ENCODE measurements at regions not wholly inside any gene's neighbourhood (a gene's known extent, or its start where the extent isn't known, plus 50 kb on each side); places are given as distances from the start of the nearest gene placed in this dataset.
A peak's percentile ranks its signal among the peaks of the same experiment; 100 is the strongest.
"Not testable (repeated sequence)": the region's sequence is repeated elsewhere in the genome, so short reads cannot be mapped to it uniquely, and the experiment has no call there.

DNA sequence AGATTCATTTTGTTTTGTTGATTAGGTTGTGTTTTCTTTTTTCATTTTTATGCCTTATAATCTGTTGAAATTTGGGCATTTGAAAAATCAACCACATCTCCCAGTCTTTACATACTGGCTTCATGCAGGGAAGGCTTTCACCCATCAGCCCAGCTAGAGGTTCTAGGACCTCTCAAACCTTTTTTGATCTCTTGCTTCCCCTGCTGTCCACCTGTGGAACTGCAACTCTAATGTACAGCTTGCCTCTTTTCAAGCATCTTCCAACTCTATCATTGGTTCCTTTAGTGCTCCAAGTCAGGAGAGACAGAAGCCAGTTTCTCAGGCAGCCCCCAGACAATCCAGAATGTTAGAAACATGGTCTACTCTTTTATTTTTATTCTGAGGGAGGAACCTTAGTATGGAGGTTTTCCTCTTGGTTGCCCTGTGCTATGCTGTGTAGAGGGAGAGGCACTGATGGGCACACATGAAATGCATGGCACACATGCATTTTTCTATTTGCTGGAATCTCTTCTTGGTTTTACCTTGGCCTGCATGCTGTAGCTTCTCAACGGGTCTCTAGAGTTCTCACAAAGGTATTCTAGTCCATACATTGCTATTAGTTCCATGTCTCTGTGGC is 107.2 kb upstream of the L3MBTL4 start:
- DNase-seq (ENCODE audit: insufficient read length, low spot score) (peak; percentile 10), FAIRE-seq (peak; percentile 78)

DNA sequence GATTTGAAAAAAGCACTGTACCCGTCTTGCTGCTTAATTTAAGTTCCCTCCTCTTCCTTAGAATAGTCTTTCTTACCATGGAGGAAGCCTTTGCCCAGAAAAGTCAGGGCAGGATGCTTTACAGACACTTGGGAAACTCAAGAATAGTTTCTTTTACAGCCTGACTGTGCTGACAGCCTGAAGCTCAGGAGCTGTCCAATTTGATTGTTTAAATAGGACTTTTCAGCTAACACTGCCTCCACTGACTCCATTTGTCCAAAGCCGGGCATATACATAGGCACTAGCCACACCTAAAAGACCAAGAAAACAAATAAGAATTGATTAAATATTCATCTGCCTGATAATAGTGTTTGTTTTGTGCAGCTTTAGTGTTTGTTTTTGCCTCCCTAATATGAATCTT is 110.9 kb upstream of the L3MBTL4 start:
- FAIRE-seq (no peak), DNase-seq (ENCODE audit: insufficient read length, low spot score) (no peak)

GRCh38 chr18:6537475-6537874 is 122.8 kb upstream of the L3MBTL4 start:
- no peak for FAIRE-seq
- DNase-seq (ENCODE audit: insufficient read length, low spot score): no peak

DNA sequence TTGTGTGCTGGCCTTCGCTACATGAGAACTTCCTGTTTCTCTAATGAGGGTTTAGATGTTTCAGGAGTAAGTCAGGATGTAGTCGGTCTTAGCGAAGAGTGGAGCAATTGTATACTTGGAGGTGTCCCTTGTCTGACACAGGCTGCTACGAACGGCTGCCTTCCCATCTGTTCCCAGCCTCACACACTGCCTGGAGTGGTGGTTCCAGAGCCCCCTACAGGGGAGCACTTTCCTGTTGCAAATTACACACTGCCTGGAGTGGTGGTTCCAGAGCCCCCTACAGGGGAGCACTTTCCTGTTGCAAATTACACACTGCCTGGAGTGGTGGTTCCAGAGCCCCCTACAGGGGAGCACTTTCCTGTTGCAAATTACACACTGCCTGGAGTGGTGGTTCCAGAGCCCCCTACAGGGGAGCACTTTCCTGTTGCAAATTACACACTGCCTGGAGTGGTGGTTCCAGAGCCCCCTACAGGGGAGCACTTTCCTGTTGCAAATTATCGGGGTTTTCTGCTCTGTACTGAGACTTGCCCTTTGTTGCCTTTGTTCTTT is 126.5 kb upstream of the L3MBTL4 start:
- FAIRE-seq: not testable (repeated sequence)

DNA sequence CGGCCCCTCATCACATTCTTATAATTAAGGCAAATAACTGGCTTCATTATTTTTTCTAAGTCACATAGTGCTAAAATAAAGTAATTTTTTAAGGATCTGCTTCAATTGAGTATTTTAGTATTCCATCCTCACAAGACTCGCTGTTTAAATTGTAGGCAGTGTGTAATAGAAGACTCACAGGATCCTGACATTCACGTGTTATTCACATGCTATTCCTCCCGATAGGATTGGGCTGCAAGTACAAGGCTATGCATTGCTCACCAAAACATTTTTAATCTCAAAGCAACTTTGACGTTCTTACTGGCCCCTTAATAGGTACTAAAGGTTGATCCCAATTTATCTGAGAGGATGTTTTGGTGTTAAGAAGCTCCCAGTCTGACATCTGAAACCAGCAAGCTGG is 127.6 kb upstream of the L3MBTL4 start:
- FAIRE-seq (no peak), DNase-seq (ENCODE audit: insufficient read length, low spot score) (no peak)

More for the DNA sequence above, 126.5 kb upstream of the L3MBTL4 start:
- not testable (repeated sequence) for DNase-seq (ENCODE audit: insufficient read length, low spot score)

- FAIRE-seq (peak; percentile 85), DNase-seq (ENCODE audit: insufficient read length, low spot score) (no peak)
These were observed 128.7 kb upstream of the L3MBTL4 start for GRCh38 chr18:6543330-6543908.

GRCh38 chr18:6546229-6546628 is 131.5 kb upstream of the L3MBTL4 start:
- FAIRE-seq: no peak
- DNase-seq (ENCODE audit: insufficient read length, low spot score): no peak

GRCh38 chr18:6547476-6547875 is 132.8 kb upstream of the L3MBTL4 start:
- no peak for FAIRE-seq
- no peak for DNase-seq (ENCODE audit: insufficient read length, low spot score)

GRCh38 chr18:6553234-6553900 is 138.7 kb upstream of the L3MBTL4 start:
- DNase-seq (ENCODE audit: insufficient read length, low spot score) (no peak), FAIRE-seq (no peak)

GRCh38 chr18:6557057-6557769 is 142.5 kb upstream of the L3MBTL4 start:
- DNase-seq (ENCODE audit: insufficient read length, low spot score): no peak
- no peak for FAIRE-seq

DNA sequence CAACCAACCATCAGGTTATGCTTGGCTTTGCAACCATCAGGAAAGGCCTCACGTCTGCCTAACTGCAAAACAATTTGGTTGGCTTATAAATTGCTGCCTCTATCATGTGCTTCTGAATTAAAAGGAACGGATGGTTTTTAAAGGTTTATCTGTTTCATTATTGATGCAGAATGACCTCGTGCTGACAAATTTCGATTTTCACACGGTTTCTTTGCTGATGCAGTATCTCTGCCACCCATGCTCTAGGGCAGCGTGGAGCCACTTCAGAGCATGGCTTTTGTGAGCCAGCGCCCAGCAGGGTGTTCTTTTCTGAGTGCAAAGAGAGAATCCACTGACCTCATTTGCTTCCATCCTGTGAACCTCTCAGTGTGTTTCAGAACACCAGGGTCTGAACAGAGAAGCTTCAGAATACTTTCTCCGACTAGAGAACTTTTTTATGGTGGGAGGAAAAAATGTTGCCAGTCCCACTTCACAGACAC is 143.1 kb upstream of the L3MBTL4 start:
- no peak for FAIRE-seq
- DNase-seq (ENCODE audit: insufficient read length, low spot score): no peak

DNA sequence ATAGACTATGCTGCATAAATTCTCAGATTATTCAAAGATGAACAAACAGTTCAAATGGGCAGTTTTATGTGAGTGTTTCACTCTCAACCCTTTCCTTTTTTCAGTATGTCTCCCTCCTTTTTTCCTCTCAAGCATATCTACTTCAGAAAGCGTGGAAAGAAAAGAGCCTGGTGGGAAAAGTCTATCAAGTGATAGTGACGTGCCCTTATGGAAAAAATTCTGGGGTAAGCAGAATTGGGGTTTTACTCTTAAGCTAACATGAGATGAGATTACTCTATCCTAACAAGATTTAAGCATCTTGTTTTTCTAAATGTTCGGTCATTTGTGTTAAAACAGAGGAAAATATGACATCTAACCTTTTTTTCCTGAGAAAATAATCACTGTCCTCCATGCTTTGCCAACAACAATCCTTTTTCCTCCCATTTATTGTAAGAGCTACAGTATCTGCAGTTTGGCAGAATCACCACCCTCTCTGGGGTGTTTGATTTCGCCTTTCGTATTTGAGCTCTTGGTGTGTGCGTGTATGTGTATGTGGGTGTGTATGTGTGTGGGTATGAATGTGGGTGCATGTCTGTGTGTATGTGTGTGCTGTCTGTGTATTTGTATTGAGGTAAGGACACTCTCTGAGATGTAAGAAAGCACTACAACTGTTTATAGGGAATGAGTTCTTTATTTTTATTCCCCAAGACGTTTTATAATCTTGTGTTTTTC is 143.9 kb upstream of the L3MBTL4 start:
- FAIRE-seq (no peak), DNase-seq (ENCODE audit: insufficient read length, low spot score) (no peak)

- DNase-seq (ENCODE audit: insufficient read length, low spot score) (no peak), FAIRE-seq (no peak)
These were observed 144.6 kb upstream of the L3MBTL4 start for GRCh38 chr18:6559296-6559695.

- DNase-seq (ENCODE audit: insufficient read length, low spot score) (no peak), FAIRE-seq (no peak)
These were observed 146.3 kb upstream of the L3MBTL4 start for GRCh38 chr18:6561016-6561415.

GRCh38 chr18:6561420-6561861 is 146.7 kb upstream of the L3MBTL4 start:
- FAIRE-seq (no peak), DNase-seq (ENCODE audit: insufficient read length, low spot score) (no peak)

GRCh38 chr18:6561862-6562291 is 147.2 kb upstream of the L3MBTL4 start:
- no peak for FAIRE-seq

GRCh38 chr18:6563896-6564295 is 149.2 kb upstream of the L3MBTL4 start:
- no peak for FAIRE-seq
- DNase-seq (ENCODE audit: insufficient read length, low spot score): no peak

More at GRCh38 chr18:6561862-6562291, 147.2 kb upstream of the L3MBTL4 start:
- no peak for DNase-seq (ENCODE audit: insufficient read length, low spot score)

DNA sequence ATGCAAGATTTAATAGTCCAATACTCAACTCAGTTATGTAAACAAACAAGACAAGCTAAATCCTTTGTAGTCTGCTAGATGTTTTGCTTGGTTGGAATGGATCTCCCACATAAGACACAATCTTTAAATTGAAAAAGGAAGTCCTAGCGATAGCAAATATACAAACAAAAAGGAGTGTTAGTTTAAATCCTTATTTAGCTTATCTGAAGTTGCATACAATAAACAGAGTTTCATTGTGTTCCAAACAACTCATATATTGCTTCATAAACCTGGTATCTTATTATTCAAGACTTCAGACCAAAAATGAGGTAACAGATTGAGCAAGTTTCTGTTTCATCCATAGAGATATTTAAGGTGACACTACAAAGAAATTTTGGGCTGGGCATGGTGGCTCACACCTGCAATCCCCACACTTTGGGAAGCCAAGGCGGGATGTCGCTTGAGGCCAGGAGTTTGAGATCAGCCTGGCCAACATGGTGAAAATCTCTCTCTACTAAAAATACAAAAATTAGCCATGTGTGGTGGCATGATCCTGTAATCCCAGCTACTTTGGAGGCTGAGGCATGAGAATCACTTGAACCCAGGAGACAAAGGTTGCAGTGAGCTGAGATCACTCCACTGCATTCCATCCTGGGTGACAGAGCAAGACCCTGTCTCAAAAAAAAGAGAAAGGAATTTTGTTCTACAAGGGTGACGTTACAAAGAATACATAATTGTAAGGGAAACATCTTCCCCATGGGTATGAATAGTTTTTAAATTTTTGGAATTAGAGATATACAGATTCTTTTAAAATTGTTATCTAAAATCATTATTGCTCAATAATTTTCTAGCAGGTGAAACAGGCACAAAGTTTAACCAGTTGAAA is 150.5 kb upstream of the L3MBTL4 start:
- FAIRE-seq: no peak
- no peak for DNase-seq (ENCODE audit: insufficient read length, low spot score)

GRCh38 chr18:6565815-6566081 is 151.0 kb upstream of the L3MBTL4 start:
- DNase-seq (ENCODE audit: insufficient read length, low spot score): no peak
- FAIRE-seq: no peak

All from GM19239 (cell line).